ENCODE measurements at regions not wholly inside any gene's neighbourhood (a gene's known extent, or its start where the extent isn't known, plus 50 kb on each side); places are given as distances from the start of the nearest gene placed in this dataset.

DNA sequence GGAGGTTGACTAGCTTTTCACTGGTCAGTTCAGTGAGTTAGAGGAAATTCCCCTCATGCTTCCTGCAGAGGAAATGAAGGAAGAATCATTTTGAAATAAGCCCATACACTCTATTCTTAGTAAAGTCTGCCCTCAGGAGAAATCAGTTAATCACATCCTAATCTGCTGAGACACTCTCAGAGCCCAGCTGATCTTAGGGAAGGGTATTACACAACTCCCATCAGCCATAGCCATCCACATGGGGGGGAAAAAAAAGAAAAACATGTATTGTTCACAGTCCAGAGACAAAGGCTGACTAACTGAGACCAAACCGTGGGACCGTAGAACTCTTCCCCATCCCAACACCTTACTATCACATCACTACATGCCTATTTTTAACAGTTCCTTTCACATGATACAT, 722.3 kb downstream of the CDH8 start:
- no peak for DNase-seq

DNA sequence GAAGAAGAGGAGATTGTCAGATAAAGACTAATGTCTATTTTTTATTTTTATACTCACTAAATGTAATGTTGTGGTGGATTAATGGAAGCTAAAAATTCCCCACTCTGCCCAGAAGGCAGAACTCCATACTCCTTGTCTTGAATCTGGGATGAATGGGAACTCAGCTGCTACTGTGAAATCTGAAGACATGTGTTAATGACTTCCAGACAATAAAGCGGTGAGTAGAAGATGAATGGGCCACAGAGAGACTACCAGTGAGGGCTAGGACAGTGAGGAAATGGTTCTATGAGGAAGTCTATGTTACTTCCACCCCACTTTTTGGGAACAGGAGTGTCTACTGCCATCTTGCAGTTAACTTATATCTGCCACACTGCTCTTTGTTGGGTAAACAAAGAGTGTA, 726.9 kb downstream of the CDH8 start:
- no peak for DNase-seq

DNA sequence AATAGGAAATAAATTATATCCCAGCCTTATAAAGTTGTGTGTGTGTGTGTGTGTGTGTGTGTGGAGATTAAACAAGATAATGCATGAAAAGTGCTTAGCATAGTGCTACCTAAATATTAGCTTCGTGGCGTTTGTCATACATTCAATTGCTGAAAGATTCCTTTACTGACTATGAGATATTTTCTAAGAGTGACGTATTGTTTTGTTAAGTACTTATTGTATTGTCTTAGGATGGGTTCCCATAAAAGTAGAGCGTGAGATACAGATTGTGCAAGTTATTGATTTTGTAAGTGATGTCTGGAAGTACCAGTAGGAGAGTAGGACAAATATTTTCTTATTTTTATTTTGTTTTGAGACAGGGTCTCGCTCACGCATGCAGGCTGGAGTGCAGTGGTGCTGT, 730.0 kb downstream of the CDH8 start:
- DNase-seq = no peak

DNA sequence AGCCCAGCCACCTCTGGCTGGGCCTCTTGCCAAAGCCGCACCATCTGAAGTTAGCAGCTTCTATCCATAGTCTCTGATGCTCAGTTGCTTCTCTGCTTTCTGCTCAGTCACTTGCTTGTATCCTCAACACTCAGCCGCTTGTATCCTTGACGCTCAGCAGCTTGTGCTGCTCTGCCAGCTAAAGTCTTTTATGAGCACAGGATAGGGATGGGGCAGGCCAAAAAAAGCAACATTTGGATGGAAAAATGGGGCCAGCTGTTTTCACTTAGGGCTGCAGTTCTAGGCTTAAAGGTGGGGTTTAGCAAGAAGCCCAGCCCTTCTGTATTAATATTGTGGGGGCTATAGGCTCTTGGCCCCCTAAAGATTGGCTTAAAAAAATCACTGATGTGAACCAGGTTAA, 739.4 kb downstream of the CDH8 start:
- DNase-seq = no peak

DNA sequence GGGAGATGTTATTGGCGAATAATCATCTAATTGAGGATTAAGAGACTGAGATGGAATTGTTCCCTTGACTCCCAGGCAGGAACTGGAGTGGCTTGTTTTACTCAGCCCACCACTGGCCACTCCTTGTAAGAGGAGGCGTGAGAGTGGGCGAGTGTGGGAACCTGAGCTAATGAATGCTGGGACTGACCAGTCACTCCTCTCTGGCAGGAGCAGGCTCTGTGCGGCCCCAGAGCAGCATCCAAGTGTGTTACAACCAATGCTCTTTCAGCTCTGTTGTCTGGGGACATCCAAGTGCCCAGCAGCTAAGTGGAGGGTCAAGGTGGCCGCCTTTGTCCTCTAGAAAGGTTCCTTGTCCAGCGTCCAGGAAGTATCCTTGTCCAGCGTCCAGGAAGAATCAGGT, 739.9 kb downstream of the CDH8 start:
- DNase-seq = no peak

DNA sequence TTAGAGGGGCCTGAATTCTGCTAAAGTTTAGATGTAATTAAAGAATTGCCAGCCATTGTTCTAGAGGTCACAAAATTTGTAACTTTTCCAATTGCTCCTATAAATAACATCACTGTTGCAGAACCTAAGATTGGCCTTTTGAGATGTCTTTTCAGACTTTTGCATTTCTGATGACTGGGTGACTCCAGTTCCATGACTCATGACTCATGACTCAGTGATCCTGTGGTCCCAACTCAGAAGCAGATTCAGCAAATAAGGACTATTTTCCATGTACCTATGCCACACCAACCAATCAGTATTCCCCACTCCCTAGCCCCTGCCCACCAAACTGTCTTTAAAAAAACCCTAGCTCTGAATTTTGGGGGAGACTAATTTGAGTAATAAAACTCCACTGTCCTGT, 740.9 kb downstream of the CDH8 start:
- no peak for DNase-seq

DNA sequence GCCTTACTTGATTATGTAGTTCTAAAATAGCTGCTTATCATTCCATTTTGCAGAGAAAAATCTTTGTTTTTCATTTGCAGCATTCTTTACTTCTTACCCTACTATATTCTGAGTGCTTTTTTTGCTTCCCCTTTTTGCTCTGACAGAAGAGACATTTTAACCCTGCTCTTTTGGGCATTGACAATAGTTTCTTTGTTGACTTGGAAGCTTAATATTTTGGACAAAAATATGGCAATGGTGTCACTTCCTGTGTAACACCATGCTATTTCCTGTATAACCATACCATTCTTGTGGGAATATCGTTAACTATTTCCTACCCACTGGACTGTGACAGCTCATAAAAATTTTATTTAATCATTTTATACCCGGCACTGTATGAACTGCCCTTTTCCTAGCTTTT, 747.1 kb downstream of the CDH8 start:
- no peak for DNase-seq

DNA sequence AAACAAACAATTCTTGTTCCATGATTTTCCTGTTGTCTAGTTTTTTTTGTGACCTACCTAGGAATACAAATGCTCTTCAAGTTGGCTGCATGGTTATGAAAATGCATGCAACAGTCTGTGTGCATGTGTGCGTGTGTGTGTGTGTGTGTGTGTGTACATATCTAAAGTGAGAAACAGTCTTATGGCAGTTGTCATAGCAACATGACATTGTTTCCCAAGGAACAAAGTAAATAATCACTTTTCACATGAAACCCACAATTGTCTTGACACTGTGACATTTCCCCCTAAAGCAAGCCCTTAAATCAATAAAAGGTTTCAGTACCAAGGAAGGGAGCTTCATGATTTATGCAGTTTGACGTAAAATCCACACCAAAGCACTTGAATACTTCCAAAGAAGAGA, 758.4 kb downstream of the CDH8 start:
- no peak for DNase-seq

DNA sequence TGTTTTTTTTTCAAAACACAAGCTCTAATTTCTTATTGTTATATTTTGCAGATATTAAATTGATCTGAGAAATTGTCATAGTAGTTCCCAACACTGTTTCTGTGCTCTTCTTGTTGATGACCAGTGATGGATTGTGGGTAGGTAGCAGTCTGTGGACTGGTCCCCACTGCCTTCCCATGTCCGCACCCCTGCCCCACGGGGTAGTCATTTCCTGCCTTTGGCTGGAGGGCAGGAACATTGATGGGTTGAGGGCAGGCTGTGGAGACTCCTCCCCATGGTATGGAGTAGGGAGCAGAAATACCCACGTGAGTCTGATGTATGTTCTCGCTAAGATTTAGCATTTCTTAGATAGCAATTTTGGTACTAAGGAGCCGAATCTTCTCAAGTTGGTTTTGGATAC, 762.0 kb downstream of the CDH8 start:
- DNase-seq = no peak

DNA sequence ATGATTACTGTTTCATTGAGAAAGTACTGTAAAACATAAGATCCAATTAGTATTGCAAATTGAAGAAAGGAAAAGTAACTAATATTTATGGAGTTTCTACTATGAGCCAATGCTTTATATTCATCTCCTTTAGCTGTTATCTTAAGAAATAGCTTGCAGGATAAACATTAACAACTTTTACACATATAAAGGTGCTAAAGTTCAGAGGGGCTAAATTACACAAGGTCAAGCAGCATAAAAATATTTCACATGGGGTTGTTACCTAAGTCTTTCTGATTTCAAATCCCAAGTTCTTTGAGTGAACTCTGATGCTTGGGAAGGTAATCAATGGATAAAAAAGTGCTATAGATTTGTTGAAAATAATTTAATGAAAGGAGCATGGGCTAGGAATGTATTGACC, 765.5 kb downstream of the CDH8 start:
- no peak for DNase-seq

DNA sequence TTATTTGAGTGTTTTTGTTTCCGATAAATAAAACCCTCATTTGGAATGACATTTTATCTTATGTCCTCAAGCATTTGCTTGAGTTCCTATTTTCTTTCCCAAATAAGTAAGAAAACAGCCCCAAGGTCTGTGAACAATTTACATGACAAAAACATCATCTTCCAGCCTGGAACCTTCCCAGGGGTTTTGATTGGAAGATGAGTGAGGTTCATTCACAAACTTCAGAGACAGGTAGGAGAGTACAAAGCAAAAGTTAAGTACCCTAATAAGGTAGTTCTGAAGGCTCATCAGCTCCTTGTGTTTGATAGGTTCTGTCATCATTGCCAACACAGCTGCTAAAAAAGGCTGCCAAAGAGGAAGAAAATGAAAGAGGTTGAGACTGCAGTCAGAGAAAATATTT, 772.8 kb downstream of the CDH8 start:
- DNase-seq = no peak

DNA sequence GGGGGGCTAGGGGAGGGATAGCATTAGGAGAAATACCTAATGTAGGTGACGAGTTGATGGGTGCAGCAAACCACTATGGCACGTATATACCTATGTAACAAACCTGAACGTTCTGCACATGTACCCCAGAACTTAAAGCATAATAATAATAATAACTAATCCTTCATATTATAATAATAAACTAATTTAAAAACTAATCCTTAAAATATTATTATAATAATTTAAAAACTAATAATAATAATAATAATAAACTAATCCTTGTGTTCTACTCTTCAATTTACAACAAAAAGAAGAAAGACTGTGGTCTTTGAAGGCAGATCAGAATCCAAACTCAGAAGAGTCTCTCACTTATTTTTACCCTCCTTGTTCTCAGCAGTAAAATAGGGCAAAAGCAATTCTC, 774.9 kb downstream of the CDH8 start:
- DNase-seq = no peak

DNA sequence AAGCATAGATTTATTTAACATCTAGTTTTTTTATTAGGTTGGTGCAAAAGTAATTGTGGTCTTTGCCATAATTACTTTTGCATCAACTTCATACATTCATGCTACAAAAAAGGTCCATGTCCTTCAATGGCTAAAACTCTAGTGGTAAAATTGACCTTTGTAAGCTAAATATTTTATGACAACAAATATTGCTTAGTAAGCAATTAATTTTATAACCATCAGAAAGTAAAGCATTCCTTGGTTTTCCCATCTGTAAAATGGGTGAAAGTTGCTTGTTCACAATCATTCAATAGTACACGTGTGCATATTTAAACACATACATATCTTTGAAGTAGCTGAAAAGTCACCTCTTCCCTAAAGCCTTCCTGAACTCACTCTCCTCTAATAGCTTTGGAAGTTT, 789.6 kb downstream of the CDH8 start:
- DNase-seq = no peak

DNA sequence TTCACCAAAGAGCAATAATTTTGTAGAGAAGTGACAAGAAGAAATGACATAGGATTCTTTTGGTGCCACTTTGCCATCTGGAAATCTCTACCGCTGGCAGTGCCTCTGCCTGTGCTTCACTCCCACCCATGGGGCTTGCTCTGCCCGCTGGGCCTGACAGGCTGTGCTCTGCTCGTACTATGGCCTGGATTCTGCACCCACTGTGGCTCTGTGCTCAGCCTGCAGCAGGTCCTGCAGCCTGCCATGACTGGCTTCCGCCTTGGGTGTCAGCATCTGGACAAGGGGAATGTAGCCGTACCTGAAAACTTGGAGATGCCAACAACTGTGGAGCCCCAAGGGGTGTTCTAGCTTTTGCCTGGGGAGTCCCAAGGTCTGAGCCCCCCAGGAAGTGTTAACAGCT, 792.3 kb downstream of the CDH8 start:
- DNase-seq = no peak

DNA sequence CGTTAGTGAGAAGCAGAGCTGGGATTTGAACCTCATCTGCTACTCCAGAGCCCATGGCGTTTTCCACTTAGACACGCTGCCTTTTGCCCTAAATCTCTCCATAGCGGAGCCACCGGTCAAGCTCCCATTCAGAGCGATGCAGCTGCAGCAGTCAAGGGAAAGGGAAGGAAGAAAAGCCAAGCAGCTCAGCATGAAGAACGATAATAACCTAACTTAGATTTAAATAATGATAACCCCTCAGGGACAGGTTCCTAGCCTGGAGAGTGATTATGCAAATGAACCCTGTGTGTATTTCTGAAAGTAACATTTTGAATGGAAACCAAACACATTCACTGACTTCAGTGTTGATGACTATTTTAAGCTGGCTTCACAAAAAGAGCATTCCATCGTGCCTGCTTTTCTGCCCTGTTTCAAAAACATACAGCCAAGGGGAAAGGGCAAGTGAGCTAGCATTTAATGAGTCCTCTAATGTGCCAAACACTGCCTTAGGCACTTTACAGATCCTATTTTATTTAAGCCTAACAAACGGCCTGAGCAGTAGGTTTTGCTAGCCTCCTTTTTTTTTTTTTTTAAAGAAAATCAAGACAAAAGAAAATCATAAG, 798.3 kb downstream of the CDH8 start:
- no peak for DNase-seq

DNA sequence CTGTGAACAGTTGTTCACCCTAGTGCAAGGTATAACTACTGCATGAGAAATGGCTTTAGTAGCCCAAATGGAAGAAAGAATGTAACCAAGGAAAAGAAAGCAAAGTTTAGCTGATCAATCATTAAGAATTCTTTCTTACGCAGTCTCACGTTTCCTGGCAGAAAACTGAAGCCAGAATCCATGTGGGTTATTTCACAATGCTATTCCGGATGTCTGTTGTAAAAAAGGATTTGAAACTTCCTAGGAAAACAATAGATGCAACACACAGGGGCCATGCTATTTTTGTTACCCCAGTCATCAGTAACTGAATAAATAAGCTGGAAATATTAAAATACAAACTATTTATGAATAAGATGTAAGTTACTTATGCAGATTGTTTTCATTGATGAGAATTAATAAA, 802.5 kb downstream of the CDH8 start:
- DNase-seq = no peak

DNA sequence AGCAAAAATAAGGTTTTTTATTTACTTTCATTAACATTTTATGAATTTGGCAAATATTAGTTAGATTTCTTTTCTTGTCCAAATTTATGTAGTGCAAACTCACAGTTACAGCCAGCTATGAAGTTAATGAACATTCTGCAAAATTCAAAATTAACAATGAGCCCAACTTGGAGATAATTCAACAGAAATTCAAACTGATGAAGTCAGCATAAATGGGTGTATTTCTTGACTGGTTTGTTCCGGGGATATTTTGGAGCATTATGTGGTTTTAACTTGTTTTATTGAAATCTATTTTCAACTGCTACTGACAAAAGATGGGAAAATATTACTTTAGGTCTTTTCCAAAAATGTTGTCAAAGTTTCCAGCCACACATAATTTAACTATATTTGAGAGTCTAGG, 807.9 kb downstream of the CDH8 start:
- DNase-seq = no peak

DNA sequence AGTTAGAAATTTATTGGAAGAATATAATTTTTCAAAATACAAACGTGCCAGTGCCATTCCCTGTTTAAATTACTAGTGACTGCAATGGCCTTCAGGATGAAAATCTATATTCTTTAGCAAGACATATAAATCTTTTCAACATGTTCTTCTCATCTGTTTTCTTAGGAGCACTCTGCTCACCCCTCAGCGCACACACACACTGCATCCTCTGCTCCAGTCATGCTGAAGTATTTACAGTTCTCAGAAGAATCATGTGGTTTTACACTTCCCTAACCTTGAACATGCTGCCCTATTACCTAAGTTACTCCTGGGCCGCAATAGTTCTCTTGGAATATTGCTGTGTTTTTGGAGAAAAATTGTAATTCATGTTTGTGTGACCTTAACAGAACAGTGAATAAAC, 820.6 kb downstream of the CDH8 start:
- no peak for DNase-seq

DNA sequence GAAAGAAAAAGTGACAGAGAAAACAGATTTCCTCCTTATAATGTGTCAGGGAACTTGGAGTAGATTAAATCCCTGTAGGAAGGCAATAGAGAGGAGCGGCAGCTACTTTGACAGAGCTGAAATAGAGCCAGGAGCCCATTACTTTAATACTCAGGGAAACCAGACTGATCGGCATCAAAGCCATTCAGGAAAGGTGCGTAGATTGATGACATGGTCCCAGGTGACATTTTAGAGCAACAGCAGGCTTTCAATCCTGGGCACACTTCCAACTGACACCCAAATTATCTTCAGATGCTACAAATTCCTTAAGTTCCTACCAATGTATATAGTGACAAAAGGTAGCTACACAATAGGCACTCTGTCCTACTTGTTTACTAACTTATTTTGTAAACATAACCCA, 821.5 kb downstream of the CDH8 start:
- DNase-seq = no peak

DNA sequence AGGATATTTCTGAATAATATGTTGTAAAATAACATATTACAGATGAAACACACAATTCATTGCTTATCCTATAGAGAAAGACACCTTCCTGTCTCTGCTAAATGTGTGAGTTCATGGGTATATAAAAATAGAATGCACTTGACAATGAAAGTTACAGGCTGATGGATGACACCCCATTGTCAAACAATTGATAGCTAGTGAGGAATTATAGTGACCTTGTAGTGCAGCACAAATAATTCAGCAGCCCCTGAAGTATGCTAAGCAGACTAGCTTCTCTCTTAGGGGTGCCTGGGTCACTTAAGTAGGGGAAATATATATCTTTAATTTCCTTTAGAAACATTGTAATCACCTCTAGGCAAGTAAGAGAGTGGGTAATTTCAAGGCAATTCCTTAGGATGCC, 826.2 kb downstream of the CDH8 start:
- DNase-seq = no peak

DNA sequence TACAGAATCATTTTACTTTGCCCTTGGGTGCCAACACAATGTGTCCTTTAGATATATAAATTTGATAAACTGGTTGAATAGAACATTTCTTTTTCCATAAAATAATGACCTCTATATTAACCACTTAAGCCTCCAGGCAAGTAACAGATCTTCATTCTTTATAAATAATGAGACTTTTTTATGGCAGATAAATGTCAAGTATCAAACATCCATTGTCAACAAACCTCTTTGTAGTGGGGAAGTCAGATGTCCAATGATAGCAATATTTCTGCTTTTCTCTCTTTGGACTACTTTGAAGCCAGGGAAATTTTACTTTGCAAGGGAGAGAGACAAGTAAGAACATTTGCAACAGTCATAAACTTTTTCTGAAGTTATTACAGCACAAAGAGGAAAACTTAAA, 841.2 kb downstream of the CDH8 start:
- DNase-seq = no peak

DNA sequence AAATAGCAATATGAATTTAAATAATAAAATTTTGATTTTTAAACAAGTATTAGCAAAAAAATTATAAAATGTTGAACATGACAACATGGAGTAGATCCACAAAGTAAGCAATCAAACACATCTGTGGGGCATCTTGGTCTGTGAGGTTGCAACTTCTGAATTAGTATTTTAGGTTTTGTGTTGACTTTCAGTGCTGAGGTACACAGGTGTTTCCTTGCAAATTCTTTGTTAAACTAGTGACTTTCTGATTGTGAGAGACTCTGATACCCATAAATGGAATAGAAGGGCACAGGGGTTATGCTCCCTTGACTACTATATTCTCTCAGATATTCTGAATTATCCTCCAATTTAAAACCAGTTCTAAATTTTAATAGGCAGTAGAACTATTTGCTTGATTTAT, 841.7 kb downstream of the CDH8 start:
- no peak for DNase-seq

DNA sequence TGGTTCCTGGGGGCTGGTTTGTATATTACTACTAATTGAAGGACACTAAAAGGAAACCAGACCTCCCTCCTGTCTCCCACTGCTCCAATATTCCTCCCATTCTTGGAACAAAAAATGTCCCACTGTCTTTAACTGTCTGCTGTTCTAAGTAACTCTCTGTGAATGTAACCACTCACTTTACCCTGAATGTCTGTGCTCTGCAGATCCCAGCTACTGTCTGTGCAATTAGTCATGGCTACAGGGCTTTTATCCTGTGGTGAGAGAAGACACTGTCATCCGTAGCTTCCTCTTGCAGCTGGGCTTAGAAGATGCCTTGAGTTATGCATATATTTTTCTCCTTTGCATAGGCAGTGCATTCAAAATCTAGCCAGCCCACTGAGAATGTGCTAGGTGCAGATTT, 853.8 kb downstream of the CDH8 start:
- DNase-seq = no peak

DNA sequence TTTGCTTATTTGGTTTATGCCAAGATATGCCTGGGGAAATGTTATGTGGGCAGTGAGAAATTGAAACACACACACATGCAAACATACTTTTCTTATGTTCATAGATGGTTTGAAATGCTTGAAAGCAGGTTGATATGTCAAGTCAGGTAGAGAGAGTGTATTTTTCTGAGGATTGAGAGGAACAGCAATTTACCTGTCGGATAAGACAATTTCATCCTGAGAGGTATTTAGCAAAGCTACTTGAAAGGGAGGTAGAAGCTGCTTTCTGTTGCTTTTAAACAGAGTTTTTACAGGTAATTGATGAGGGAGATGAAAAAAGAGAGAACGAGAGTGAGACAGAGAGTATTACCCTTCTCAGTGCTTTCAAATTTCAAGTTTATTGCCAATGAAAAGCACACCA, 854.3 kb downstream of the CDH8 start:
- DNase-seq = no peak

DNA sequence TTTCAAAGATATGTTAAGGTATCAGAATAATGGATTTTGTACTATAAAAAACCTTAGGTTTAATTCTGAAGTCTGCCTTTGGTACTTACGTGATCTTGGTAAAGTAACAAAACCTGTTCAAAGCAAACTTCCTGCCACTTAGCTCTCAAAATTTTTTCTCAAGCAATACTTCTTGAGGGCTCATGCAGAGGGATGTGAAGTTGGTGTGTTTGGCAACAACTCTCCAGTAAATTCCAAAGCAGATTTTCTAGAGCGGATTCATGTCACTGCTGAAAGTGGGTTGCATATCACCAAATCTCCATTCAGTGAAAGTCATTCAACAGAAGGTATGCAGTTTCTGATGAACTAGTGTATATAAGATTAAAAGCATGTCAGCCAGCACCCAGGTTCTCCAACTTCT, 856.7 kb downstream of the CDH8 start:
- DNase-seq = no peak

DNA sequence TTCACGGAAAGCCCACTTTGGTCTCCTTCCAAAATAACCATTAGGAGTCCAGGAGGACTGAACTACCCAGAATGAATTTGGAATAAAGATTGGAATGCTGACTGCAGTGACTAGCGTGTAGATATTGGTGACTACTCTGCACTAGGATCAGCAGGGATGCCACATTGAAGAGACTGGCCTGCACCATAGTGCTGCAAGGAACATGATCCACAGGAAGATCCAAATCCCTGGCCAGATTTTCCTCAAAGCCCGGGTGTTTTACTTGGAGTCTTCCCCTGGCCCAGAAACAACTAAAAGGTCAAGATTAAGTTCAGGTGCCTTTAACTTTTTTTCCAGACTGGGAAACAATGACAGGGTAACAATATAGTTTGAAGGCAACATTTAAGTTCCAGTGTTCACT, 870.4 kb downstream of the CDH8 start:
- no peak for DNase-seq

Data from CD4-positive, alpha-beta T cell treated with Interleukin-4 for 1 hour (primary cell).